ENCODE measurements at regions not wholly inside any gene's neighbourhood (a gene's known extent, or its start where the extent isn't known, plus 50 kb on each side); places are given as distances from the start of the nearest gene placed in this dataset.

- TF ChIP-seq FOXM1 (IDR thresholded peaks at IDR 0.05; ENCODE audit: borderline replicate concordance) (no peak), TARDBP (IDR thresholded peaks at IDR 0.05) (no peak), SUZ12 (IDR thresholded peaks at IDR 0.05) (no peak), BHLHE40 (IDR thresholded peaks at IDR 0.05; ENCODE audit: borderline replicate concordance) (no peak), PKNOX1 (IDR thresholded peaks at IDR 0.05) (no peak)
Observed at GRCh38 chr13:108419768-108420167, 150.2 kb downstream of the TNFSF13B start.
